Hematopoietic multipotent progenitor cell treated with erythropoietin and hydrocortisone succinate and interleukin-3 and kit ligand, for 6 days (in vitro differentiated cells): ENCODE measurements at regions not wholly inside any gene's neighbourhood (a gene's known extent, or its start where the extent isn't known, plus 50 kb on each side); places are given as distances from the start of the nearest gene placed in this dataset.

ENCODE experiments used
- DNase-seq: peaks from one replicate; pipeline ENCODE4 v3.0.0-alpha.2; 2015

DNA sequence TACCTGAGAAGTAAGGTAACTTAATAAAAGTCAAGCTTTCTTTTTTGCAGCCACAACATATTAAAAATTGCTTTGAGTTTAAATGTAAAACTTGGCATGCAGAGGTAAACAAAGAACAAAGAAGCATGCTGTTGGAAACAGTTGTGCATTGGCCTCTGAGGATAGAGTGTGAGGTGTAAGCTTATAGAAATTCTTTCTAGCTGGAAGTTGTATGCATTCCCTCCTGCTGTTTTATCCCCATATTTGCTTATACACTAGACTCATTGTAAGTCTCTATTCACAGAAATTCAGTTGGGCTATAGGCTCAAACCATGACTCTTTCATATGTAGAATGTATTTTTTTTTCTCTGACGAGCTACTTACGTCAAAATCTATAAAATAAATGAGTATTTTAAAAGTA is 316.3 kb downstream of the SLC6A15 start:
- no peak for DNase-seq

- no peak for DNase-seq
Measured at GRCh38 chr12:84594157-84594556, 318.4 kb downstream of the SLC6A15 start.

DNA sequence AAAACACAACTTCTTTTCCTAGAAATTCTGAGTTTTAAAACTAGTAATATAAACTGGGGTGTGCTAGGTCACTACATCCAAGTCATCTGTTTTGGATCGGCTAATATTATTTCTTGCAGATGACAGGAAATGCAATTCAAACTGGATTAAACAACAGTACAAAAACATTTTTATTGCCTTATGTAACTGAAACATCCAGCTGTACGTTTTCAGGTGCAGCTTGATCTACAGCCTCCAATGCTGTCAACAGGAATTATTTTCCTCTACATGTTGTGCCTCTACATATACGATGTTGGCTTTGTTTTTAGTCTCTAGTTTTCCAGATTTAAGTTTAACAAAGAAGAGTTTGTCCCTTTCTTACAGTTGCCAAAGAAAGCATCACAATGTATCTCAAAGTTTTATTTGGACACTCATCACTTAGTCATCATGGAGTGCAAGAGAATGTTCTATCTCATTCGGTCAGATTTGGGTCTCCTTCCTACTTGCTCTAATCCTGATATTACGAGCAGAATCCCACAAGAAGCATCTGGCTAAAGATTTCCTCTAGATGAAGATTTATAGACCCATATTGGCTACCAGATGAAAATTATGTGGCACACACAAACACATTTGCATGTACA is 326.7 kb downstream of the SLC6A15 start:
- DNase-seq, result no peak

- DNase-seq, result no peak
Measured at GRCh38 chr12:84572196-84572595, 340.4 kb downstream of the SLC6A15 start.

GRCh38 chr12:84562331-84562730 is 350.3 kb downstream of the SLC6A15 start:
- DNase-seq, result no peak

GRCh38 chr12:84561351-84561750 is 351.2 kb downstream of the SLC6A15 start:
- DNase-seq, result no peak

GRCh38 chr12:84554199-84554723 is 358.3 kb downstream of the SLC6A15 start:
- no peak for DNase-seq

DNA sequence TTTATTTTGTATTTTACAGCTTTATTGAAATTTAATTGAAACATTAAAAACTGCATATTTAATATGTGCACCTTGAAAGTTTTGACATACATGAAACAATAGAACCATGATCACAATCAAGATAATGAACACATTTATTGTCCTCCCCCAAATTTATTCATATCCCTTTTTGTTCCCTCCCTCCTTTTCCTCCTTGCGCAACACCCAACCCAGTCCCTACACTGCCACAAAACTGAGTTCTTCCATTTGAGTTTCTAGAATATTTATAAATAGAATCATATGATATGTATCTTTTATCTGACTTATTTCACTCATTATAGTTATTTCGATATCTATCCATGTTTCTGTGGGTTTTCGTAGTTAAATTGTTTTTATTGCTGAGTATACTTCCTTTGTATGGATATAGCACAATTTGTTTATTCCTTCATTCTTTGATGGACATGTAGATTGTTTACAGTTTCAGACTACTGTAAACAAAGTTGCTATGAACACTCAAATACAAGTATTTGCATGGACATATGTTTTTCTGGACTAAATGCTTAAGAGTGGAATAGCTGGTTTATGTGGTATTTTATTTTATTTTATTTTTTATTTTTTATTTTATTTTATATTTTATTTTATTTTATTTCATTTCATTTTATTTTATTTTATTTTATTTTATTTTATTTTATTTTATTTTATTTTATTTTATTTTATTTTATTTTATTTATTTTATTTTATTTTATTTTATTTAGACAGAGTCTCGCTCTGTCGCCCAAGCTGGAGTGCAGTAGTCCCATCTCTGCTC is 359.1 kb downstream of the SLC6A15 start:
- DNase-seq, result no peak

- DNase-seq, result no peak
Measured at GRCh38 chr12:84551373-84551772, 361.2 kb downstream of the SLC6A15 start.

DNA sequence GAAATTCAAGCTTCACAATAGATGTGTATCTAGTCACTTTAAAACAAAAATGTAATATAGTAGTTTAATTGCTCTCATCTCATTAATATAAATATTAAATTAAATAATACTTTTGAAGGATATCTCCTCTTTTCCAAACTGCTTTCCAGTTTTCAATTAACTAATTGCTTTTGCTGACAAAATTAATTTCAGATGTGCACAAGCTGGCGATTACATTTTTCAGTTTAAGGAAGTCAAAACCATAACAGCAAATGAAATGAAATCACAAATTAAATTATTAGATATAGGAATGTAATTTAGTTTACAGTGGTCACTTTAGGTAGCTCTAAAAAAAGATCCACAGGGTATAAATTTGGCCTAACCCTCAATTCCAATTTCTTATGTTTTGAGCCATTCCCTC is 362.1 kb downstream of the SLC6A15 start:
- no peak for DNase-seq

GRCh38 chr12:84542289-84542688 is 370.3 kb downstream of the SLC6A15 start:
- DNase-seq, result no peak

DNA sequence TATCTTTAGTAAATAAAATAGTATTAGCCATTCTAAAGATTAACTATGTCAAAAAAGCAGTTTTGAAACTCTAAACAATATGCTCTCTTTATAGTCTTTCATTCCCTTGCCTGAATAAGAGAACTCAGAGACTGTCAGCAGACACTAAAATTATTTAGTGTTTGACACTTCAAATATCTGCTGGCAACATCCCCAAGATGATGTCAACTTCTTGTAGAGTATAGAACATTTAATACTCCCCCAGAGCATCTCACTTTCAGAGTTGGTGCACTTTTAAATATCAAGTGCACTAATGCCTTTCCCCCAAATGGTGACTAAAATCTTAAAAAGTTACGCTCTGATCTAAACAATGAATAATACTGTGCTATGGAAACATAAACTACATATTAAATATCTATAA is 374.9 kb downstream of the SLC6A15 start:
- no peak for DNase-seq

GRCh38 chr12:84512751-84513150 is 399.8 kb downstream of the SLC6A15 start:
- no peak for DNase-seq

GRCh38 chr12:84508851-84509260 is 403.7 kb downstream of the SLC6A15 start:
- DNase-seq, result peak; percentile 6

DNA sequence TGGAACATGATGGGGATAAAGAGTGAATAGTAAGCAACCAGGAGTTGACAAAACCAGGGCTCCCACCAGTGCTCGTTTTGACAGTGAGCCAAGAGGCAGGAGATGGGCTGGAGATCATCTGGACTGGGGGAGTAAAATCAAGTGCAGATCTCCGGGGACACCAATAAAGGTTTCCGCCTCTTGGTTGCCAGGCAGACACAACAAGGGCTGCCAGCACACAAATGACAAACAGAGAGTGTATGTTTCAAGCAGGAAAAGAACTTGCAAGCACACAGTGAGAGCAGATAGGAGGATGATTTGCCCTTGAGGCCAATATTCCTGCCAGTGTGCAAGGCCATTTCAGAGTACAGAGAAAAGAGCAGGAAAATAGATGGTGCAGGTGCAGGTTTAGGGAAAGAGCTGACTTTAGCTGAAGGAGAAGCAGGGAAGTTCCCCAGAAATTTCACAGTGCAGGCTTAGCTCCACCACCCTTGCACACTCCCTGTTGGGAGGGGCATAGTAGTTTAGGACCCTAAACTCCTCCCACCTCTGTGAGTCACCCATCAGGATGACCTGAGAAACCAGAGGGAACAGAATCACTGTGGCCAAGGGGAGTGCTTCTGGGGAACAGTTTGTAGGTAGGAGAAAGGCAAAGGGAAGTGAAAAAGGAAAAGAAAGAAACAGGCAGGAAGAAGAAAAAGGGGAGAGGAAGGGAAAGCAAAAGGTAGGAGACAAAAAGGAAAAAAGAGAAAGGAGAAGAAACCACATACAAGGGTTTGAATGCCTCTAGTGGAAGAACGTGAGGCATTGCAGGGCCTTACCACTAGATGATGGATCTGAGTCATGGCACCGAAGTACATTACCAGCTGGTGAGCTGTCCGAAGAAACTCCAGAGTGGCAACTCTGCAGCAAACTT is 404.4 kb downstream of the SLC6A15 start:
- peak; percentile 19 for DNase-seq

- DNase-seq, result no peak
Measured at GRCh38 chr12:84506282-84506681, 406.3 kb downstream of the SLC6A15 start.

DNA sequence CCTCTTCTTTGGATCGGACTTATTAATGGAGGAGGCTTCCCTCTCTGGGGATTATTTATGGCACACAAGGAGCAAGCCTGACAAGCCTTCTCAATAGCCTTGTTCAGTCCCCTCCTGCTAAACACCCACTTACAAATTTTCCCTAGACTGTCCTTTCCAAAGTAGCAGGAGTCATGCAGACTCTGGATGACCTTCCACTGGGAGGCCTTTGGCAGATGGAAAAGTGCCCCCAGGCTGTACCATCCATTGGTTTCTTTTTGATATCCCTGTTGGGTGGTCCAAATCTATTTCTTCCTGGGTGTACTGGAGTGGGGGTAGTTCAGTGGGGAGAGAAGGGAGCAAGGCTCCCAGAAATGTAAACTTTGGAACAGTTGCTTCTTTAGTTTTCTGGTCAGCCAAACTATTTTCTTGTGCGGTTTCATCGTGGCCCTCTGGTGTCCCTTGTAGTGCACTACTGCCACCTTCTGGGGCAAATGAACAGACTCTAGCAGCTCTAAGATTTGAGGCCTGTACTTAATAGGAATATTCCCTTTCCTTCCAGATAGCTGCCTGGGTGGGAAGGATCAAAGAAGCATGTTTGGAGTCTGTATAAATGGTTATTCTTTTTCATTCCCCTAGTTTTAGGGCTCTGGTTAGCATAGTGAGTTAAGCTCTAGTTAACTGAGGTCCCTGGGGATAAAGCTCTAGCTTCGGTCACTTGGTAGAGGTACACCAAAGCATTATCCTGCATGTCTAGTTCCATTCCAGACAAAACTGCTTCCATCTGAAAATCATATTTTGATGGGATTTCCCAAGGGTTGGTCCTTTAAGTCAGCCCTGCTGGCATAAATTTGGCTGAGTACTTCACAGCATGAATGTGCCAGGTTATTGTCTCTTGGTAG is 409.5 kb downstream of the SLC6A15 start:
- peak; percentile 61 for DNase-seq

DNA sequence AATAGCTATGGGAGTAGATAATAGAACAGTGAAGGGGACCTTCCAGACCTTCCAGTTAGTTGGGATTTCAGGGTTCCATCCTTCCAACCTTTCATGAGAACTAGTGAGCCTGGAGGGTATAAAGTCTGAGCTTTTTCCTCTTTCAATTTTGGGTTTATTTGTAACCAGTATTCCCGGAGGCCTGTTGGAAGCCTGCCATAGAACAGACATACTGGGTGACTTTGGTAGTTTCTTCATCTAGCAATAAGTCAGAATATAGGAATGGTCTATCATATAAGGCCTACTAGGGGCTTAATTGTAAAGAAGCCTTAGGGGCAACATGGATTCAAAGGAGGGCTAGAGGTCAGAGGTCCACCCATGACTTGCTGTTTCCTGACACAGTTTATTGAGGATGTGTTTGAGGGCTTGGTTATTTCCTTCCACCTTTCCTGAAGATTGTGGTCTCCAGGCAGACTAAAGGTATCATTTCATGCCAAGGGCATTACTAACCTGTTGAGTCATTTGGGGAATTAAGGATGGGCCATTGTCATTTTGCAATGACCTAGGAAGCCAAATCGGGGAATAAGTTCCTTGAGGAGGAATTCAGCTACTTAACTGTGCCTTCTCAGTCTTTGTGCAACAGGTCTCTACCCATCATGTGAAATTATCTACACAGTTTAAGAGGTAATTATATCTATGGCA is 410.3 kb downstream of the SLC6A15 start:
- DNase-seq, result no peak

- peak; percentile 44 for DNase-seq
Measured at GRCh38 chr12:84497819-84498218, 414.8 kb downstream of the SLC6A15 start.

GRCh38 chr12:84495711-84496110 is 416.9 kb downstream of the SLC6A15 start:
- no peak for DNase-seq

- no peak for DNase-seq
Measured at GRCh38 chr12:84492351-84492883, 420.2 kb downstream of the SLC6A15 start.
